Progenitor cell of endocrine pancreas (in vitro differentiated cells): ENCODE measurements at regions not wholly inside any gene's neighbourhood (a gene's known extent, or its start where the extent isn't known, plus 50 kb on each side); places are given as distances from the start of the nearest gene placed in this dataset.

Experiments used
- DNase-seq: peaks from one replicate; pipeline ENCODE4 v3.0.0; 2021; ENCODE audit warnings: low spot score; ENCODE audit not compliant: unreplicated experiment
- H3K27ac Mint-ChIP-seq: 2 replicates; pipeline ENCODE4 v1.8.0; 2021; ENCODE audit warnings: mild to moderate bottlenecking, moderate library complexity, mixed read lengths
- H3K27me3 Mint-ChIP-seq: 2 replicates; pipeline ENCODE4 v1.8.0; 2021; ENCODE audit warnings: mixed read lengths
- H3K36me3 Mint-ChIP-seq: 2 replicates; pipeline ENCODE4 v1.8.0; 2022; ENCODE audit warnings: mixed read lengths; ENCODE audit not compliant: insufficient read depth
- H3K4me1 Mint-ChIP-seq: 2 replicates; pipeline ENCODE4 v1.8.0; 2021; ENCODE audit warnings: low read depth, mixed read lengths
- H3K4me3 Mint-ChIP-seq: 2 replicates; pipeline ENCODE4 v1.8.0; 2021; ENCODE audit warnings: low read depth, mild to moderate bottlenecking, moderate library complexity, mixed read lengths
- H3K9me3 Mint-ChIP-seq: 2 replicates; pipeline ENCODE4 v1.8.0; 2021; ENCODE audit warnings: low read depth, mixed read lengths
- CTCF ChIP-seq: fragments of 200-600 bp; sonication (generic); IDR thresholded peaks from one replicate; pipeline ENCODE4 v1.5.0; 2021; ENCODE audit warnings: antibody characterized with exemption, mild to moderate bottlenecking; ENCODE audit not compliant: unreplicated experiment

DNA sequence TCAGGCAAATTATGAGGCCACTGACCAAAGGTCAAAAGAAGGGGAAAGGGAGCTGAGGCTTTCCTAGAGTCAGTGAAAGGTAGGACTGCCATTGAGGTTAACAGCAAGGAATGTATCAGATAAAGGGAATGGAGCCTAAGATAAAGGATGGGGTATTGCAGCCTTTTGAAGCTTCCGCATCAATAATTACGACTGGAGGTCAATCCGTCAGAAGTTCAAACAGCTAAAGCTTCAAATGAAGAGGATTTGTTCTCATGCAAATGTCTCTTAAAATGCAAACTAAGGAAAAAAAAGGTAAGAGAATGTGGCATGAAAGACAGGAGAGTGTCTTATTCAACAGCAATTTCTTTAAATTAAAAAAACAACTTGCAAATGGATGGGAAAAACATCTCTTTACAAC lies 341.1 kb upstream of the RGMB start:
- Mint-ChIP-seq H3K4me3 (no peak overlapping the region), H3K9me3 (no peaks in the 10 kb centered on the region), H3K4me1 (peaks cover 1% of the 10 kb centered on the region), H3K27me3 (no peaks in the 10 kb centered on the region), H3K27ac (no peak overlapping the region), H3K36me3 (no peaks in the 10 kb centered on the region)
- no peak for TF ChIP-seq CTCF
- DNase-seq, result no peak

DNA sequence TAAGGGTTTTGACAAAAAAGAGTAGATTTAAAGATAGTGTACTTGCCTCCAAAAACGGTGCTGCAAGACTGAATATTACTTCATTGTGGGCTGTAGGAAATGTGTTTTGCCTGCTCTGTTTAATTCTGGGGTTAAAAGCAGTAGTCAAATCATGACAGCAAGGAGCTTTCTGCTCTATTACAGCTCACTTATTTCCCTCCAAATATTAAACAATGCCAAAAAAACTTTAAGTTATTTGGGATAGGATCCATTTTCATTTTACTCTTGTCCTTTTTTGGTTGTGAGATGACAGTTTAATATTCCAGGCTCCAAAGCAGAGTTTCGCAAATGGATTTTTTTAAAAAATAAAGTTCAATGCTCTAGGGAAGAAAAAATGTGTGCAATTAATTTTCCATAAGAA lies 340.4 kb upstream of the RGMB start:
- H3K4me1 Mint-ChIP-seq, result peaks cover 1% of the 10 kb centered on the region
- no peak for TF ChIP-seq CTCF
- DNase-seq, result no peak
- no peak overlapping the region for H3K27ac Mint-ChIP-seq
- no peak overlapping the region for H3K4me3 Mint-ChIP-seq
- no peaks in the 10 kb centered on the region for H3K9me3 Mint-ChIP-seq
- H3K36me3 Mint-ChIP-seq, result no peaks in the 10 kb centered on the region
- no peaks in the 10 kb centered on the region for H3K27me3 Mint-ChIP-seq

DNA sequence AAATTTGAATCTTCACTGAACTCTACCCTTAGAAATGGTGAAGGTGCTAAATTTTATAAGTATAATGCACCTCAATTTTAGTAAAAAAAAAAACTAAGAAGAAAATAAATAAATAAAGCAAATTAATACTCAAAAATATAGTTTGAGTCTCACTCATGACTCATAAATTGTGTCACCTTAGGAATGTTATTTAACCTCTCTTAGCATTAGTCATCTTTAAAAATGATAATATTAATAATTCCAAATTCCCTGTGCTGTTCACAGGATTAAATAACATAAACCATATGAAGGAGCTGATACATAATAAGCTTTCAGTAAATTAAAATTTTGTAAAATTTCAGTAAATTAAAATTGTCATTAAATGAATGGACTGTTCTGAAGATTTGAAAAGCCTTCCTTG lies 339.8 kb upstream of the RGMB start:
- no peak for DNase-seq
- H3K9me3 Mint-ChIP-seq, result no peaks in the 10 kb centered on the region
- H3K4me1 Mint-ChIP-seq, result peaks cover 1% of the 10 kb centered on the region
- H3K27me3 Mint-ChIP-seq, result no peaks in the 10 kb centered on the region
- H3K36me3 Mint-ChIP-seq, result no peaks in the 10 kb centered on the region
- no peak overlapping the region for H3K4me3 Mint-ChIP-seq
- no peak overlapping the region for H3K27ac Mint-ChIP-seq
- no peak for TF ChIP-seq CTCF

DNA sequence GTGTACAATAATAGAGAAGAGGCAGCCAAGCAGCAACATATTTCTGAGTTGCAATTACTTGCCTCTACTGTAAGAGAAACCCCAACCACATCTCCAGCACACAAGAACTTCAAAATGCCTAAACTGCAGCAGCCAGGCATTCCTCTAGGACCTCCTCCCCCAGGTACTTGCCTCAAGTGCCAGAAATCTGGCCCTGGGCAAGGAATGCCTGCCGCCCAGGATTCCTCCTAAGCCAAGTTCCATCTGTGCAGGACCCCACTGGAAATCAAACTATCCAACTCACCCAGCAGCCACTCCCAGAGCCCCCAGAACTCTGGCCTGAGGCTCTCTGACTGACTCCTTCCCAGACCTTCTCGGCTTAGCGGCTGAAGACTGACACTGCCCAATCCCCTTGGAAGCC lies 336.8 kb upstream of the RGMB start:
- no peak overlapping the region for H3K4me3 Mint-ChIP-seq
- DNase-seq, result no peak
- peaks cover 1% of the 10 kb centered on the region for H3K4me1 Mint-ChIP-seq
- peaks cover 10% of the 10 kb centered on the region for H3K9me3 Mint-ChIP-seq
- H3K27ac Mint-ChIP-seq, result no peak overlapping the region
- no peaks in the 10 kb centered on the region for H3K27me3 Mint-ChIP-seq
- TF ChIP-seq CTCF, result no peak
- H3K36me3 Mint-ChIP-seq, result peaks cover 2% of the 10 kb centered on the region

- no peaks in the 10 kb centered on the region for H3K27me3 Mint-ChIP-seq
- H3K4me3 Mint-ChIP-seq, result no peak overlapping the region
- TF ChIP-seq CTCF, result no peak
- H3K9me3 Mint-ChIP-seq, result peaks cover 24% of the 10 kb centered on the region
- DNase-seq, result no peak
- H3K36me3 Mint-ChIP-seq, result peaks cover 5% of the 10 kb centered on the region
- H3K27ac Mint-ChIP-seq, result no peak overlapping the region
- H3K4me1 Mint-ChIP-seq, result no peaks in the 10 kb centered on the region
These were observed 331.0 kb upstream of the RGMB start for GRCh38 chr5:98442448-98442847.
